Glutamatergic neuron (in vitro differentiated cells): ENCODE measurements at regions not wholly inside any gene's neighbourhood (a gene's known extent, or its start where the extent isn't known, plus 50 kb on each side); places are given as distances from the start of the nearest gene placed in this dataset.
A peak's percentile ranks its signal among the peaks of the same experiment; 100 is the strongest.
"Not testable (repeated sequence)": the region's sequence is repeated elsewhere in the genome, so short reads cannot be mapped to it uniquely, and the experiment has no call there.

Experiments
- DNase-seq: peaks from one replicate; pipeline ENCODE4 v3.0.0; 2022
- H3K27ac Mint-ChIP-seq: one replicate; pipeline ENCODE4 v1.8.0; 2020; ENCODE audit warnings: mild to moderate bottlenecking, mixed read lengths, inconsistent platforms; ENCODE audit not compliant: unreplicated experiment
- H3K27me3 Mint-ChIP-seq: one replicate; pipeline ENCODE4 v1.8.0; 2020; ENCODE audit warnings: mild to moderate bottlenecking, moderate library complexity, mixed read lengths, inconsistent platforms; ENCODE audit not compliant: unreplicated experiment
- H3K36me3 Mint-ChIP-seq: one replicate; pipeline ENCODE4 v1.8.0; 2020; ENCODE audit warnings: mild to moderate bottlenecking, mixed read lengths, inconsistent platforms; ENCODE audit not compliant: unreplicated experiment
- H3K4me1 Mint-ChIP-seq: one replicate; pipeline ENCODE4 v1.8.0; 2020; ENCODE audit warnings: mild to moderate bottlenecking, low read depth, mixed read lengths, inconsistent platforms; ENCODE audit not compliant: unreplicated experiment
- H3K4me3 Mint-ChIP-seq: one replicate; pipeline ENCODE4 v1.8.0; 2020; ENCODE audit warnings: mild to moderate bottlenecking, mixed read lengths, inconsistent platforms; ENCODE audit not compliant: unreplicated experiment
- H3K9me3 Mint-ChIP-seq: one replicate; pipeline ENCODE4 v1.8.0; 2020; ENCODE audit warnings: mild to moderate bottlenecking, moderate library complexity, mixed read lengths, inconsistent platforms; ENCODE audit not compliant: unreplicated experiment
- TF ChIP-seq, protein P1 (sequence below): fragments of 200-600 bp; sonication (generic); IDR thresholded peaks from one replicate; pipeline ENCODE4 v1.5.0; 2021; ENCODE audit not compliant: partially characterized antibody, unreplicated experiment

DNA sequence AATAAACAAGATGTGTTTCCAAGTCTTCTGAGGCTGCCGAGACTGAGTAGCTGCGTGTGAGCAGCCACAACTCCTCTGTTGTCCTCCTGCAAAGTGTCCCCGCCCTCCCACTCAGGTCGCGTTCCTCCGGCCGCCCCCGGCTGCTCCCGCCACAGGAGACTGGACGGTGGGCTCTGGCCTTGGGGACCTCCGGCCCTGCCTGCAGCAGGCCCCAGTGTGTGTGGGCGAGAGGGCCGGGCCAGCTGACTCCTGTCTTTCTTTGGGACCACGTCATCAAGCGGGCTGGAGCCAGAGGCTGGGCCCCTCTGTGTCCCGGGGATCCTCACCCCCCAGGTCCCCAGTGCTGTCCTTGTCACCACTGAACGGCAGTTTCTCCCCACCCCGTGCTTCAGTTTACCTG is 175.3 kb downstream of the NPIPB11 start:
- Mint-ChIP-seq H3K36me3 (peaks cover 4% of the 10 kb centered on the region), H3K9me3 (peaks cover 4% of the 10 kb centered on the region), H3K4me1 (no peaks in the 10 kb centered on the region), H3K4me3 (no peak overlapping the region), H3K27me3 (peaks cover 4% of the 10 kb centered on the region), H3K27ac (no peak overlapping the region)
- TF ChIP-seq, protein P1, sequence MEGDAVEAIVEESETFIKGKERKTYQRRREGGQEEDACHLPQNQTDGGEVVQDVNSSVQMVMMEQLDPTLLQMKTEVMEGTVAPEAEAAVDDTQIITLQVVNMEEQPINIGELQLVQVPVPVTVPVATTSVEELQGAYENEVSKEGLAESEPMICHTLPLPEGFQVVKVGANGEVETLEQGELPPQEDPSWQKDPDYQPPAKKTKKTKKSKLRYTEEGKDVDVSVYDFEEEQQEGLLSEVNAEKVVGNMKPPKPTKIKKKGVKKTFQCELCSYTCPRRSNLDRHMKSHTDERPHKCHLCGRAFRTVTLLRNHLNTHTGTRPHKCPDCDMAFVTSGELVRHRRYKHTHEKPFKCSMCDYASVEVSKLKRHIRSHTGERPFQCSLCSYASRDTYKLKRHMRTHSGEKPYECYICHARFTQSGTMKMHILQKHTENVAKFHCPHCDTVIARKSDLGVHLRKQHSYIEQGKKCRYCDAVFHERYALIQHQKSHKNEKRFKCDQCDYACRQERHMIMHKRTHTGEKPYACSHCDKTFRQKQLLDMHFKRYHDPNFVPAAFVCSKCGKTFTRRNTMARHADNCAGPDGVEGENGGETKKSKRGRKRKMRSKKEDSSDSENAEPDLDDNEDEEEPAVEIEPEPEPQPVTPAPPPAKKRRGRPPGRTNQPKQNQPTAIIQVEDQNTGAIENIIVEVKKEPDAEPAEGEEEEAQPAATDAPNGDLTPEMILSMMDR: no peak
- no peak for DNase-seq

DNA sequence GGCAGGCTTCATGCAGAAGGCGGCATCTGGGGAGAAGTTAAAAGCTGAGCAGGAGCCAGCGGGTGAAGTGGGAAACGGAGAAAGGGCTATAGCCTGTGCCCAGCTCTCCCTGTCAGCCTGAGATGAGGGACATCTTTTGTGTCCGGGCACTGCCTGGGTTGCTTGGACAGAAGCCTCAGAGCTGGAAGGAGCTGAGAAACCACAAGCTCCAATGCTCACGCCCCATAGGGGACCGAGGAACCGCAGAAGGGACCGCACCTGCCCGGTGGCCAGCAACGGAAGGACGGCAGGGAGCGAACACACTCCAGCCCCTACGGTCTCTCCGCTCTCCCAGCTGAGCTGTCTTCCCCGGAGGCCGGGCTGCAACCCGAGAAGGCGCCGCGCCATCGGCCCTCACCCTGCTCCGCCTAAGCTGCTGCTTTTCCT is 175.8 kb downstream of the NPIPB11 start:
- peak; percentile 43 for DNase-seq
- Mint-ChIP-seq H3K4me3 (no peak overlapping the region), H3K36me3 (peaks cover 4% of the 10 kb centered on the region), H3K27ac (no peak overlapping the region), H3K27me3 (peaks cover 4% of the 10 kb centered on the region), H3K9me3 (peaks cover 4% of the 10 kb centered on the region), H3K4me1 (no peaks in the 10 kb centered on the region)
- TF ChIP-seq, protein P1: no peak

DNA sequence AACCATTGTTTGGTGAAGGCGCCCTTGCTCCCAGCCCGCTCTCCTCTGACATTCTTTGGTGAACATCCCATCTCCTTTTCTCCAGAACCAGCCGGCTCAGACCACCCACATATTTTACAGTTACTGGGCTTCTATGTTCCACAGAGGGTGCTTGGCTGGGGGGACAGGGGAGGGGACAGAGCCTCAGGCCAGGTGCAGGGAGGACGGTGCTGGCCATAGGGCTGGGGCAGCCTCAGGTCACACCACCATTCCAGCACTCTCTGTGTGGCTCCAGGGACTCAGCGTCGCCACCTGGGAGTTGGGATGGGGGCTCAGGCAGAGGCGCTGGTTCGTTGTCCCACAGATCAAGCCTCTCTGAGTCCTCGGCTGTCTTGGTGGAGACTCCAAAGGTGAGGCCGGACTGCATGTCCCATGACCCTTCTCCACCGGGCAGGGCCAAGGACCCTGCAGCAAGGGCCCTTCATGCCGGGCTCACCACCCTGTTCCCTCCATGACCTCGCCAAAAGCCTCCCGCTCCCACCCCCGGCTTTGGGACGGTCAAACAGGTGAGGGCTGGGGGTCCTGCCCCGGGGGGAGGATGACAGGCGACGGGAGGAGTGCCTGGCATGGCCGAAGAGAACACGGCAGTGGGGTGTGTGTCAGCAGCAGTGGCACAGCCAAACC is 176.4 kb downstream of the NPIPB11 start:
- not testable (repeated sequence) for H3K9me3 Mint-ChIP-seq, H3K36me3 Mint-ChIP-seq, H3K27ac Mint-ChIP-seq, H3K4me3 Mint-ChIP-seq, DNase-seq, H3K27me3 Mint-ChIP-seq, H3K4me1 Mint-ChIP-seq

DNA sequence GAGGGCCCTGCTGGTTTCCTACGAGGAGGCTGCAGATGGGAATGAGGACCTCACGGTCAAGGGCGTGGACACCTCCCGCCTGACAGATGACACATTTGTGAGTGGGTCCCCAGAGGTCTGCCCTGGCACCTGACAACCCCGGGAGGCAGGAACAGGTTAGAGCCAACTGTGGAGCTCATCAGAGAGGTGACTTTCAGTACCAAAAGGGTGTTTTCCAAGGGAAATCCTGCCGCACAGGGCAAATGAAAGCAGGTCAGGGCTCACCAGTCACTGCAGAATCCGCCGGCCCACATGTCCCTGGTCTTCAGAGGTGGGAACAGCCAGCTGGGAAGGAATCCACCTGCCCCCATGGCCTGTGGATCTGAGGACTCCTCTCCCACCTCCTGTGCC is 176.9 kb downstream of the NPIPB11 start:
- H3K27me3 Mint-ChIP-seq, H3K9me3 Mint-ChIP-seq, H3K4me3 Mint-ChIP-seq, DNase-seq, H3K36me3 Mint-ChIP-seq, H3K4me1 Mint-ChIP-seq, H3K27ac Mint-ChIP-seq: not testable (repeated sequence)

DNA sequence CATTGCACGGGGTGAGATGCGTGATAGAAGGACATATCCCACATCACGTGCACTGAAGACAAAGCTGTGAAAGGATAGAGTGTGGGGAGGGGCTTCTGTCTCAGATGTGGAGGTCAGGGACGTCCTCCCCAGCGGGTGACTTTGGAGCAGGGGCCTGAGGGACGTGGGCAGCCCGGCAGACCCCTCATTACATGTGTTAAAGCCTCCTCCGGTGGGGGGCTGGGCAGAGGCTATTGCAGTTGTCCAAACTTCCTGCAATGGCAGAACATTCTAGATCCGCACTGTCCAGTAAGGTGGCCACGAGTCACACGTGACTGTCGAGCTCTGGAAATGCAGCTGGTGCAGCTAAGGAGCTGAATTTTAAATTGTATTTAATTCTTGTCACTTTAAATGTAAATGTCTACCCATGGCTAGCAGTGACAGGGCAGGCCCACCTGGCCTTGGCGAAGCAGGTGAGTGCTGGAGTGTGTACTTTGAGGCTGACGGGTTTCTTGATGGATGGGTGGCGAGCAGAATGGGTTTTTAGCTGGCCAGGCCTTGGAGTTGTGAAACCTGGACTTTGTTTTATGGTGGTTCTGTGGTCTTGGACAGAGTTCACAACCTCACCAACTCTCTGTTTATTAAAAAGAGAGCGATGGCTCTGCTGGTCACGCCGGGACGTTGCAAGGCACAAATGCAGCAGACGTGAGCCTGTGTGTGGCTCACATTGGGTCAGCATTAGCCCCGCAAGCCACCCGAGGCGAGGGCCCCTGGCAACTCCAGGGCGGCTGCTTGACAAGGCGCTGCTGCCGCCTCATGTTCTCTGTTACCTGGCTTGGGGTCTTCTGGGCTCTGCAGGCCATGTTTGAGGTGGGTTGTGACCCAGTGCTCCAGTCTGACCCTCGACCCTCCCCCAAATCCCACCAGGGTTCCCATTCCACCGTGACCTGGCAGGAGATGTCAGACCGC is 177.6 kb downstream of the NPIPB11 start:
- not testable (repeated sequence) for H3K27me3 Mint-ChIP-seq, H3K4me1 Mint-ChIP-seq, H3K9me3 Mint-ChIP-seq, H3K27ac Mint-ChIP-seq, DNase-seq, H3K4me3 Mint-ChIP-seq, H3K36me3 Mint-ChIP-seq

DNA sequence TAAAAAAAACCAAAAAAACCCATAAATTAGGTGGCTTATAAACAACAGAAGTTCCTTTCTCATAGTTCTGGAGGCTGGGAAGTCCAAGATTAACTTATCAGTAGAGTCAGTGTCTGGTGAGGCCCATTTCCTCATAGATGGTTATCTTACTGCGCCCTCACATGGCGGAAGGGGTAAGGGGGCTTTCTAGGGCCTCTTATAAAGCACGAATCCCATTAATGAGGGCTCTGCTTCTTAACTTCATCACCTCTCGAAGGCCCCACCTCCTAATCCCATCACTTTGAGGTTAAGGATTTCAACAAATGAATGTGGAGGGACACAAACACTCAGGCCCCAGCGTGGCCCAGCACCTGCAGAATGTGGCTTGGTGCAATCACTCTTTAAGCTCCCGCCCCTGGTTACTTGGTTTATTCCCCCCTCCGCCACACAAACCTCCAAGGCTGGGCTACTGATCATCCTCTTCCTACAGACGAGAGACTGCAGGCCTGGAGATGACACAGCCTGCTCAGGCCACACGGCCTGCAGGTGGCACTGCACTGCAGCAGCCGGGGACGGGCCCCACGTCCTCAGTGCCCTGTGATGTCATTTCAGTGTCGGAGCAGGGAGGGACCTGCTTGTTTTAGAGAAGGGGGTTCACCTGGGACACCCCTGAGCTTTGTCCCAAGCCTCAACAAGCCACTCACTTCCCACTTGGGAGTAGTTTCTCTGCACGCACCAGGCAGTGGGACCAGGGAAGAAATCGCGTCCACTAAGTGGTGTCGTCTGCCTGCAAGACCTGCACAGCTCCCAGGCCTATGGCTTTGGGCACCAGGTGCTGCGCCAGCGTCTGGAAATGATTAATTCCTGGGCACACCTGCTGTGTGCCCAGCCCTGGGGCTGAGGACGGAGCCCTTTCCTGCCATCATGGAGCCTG is 178.5 kb downstream of the NPIPB11 start:
- H3K36me3 Mint-ChIP-seq, H3K4me3 Mint-ChIP-seq, H3K4me1 Mint-ChIP-seq, H3K9me3 Mint-ChIP-seq, H3K27me3 Mint-ChIP-seq, H3K27ac Mint-ChIP-seq: not testable (repeated sequence)
- TF ChIP-seq, protein P1: peak; percentile 14
- peak; percentile 65 for DNase-seq
